PC-9 (cell line): ENCODE measurements at regions not wholly inside any gene's neighbourhood (a gene's known extent, or its start where the extent isn't known, plus 50 kb on each side); places are given as distances from the start of the nearest gene placed in this dataset.

Source experiments
- BruUV-seq: library from RNA; stranded (reverse); fragments of 400-500 nt; replicated peaks from 2 replicates; lab custom pipeline; 2021; lab: Mats Ljungman, UMichigan
- CTCF ChIA-PET: fragments of 300-600 bp; sonication (Branson Sonifier 250); formaldehyde crosslinking; loops from one replicate; lab custom pipeline; 2022; ENCODE audit warnings: antibody characterized with exemption; lab: Charles Lee
- POLR2A ChIA-PET: fragments of 300-600 bp; sonication (Branson Sonifier 250); formaldehyde crosslinking; loops from one replicate; lab custom pipeline; 2022; ENCODE audit warnings: antibody characterized with exemption; ENCODE audit not compliant: unreplicated experiment; lab: Charles Lee
- DNase-seq, 2 experiments: peaks; one replicate each; pipeline versions ENCODE4 v3.0.0 to v3.0.0-alpha.2; 2015 to 2022; ENCODE audit warnings: mixed read lengths in 1 of 2
- H2AFZ ChIP-seq: fragments of 200-600 bp; sonication (generic); 2 replicates; pipeline ENCODE4 v1.8.1; 2017; ENCODE audit warnings: antibody characterized with exemption
- H3F3A ChIP-seq: fragments of 200-600 bp; sonication (generic); 2 replicates; pipeline ENCODE4 v1.8.1; 2017; ENCODE audit warnings: antibody characterized with exemption, mild to moderate bottlenecking, low read depth; ENCODE audit not compliant: insufficient read depth
- H3K27ac ChIP-seq: fragments of 200-600 bp; sonication (generic); 2 replicates; pipeline ENCODE4 v1.6.1; 2016; ENCODE audit warnings: mixed run types
- H3K27me3 ChIP-seq: fragments of 200-600 bp; sonication (generic); 2 replicates; pipeline ENCODE4 v1.6.1; 2016; ENCODE audit warnings: low read depth, mixed run types; ENCODE audit not compliant: insufficient read depth
- H3K36me3 ChIP-seq: fragments of 200-600 bp; sonication (generic); 2 replicates; pipeline ENCODE4 v1.6.1; 2016; ENCODE audit warnings: low read depth, mixed run types
- H3K4me1 ChIP-seq: fragments of 200-600 bp; sonication (generic); replicated peaks from 2 replicates; pipeline ENCODE4 v1.6.1; 2016; ENCODE audit warnings: mixed run types; ENCODE audit not compliant: insufficient read depth
- H3K4me2 ChIP-seq: fragments of 200-600 bp; sonication (generic); 2 replicates; pipeline ENCODE4 v1.6.1; 2017; ENCODE audit warnings: mixed run types
- H3K4me3 ChIP-seq: fragments of 200-600 bp; sonication (generic); 2 replicates; pipeline ENCODE4 v1.6.1; 2016; ENCODE audit warnings: mixed run types
- H3K79me2 ChIP-seq: fragments of 200-600 bp; sonication (generic); 2 replicates; pipeline ENCODE4 v1.6.1; 2017; ENCODE audit warnings: low read depth, mixed run types
- H3K9me2 ChIP-seq: fragments of 200-600 bp; sonication (generic); 2 replicates; pipeline ENCODE4 v1.8.1; 2017; ENCODE audit warnings: mild to moderate bottlenecking; ENCODE audit not compliant: insufficient read depth
- H3K9me3 ChIP-seq: fragments of 200-600 bp; sonication (generic); 2 replicates; pipeline ENCODE4 v1.8.1; 2016; ENCODE audit warnings: low read depth; ENCODE audit not compliant: insufficient read depth
- H4K20me1 ChIP-seq: fragments of 200-600 bp; sonication (generic); 2 replicates; pipeline ENCODE4 v1.8.1; 2017; ENCODE audit not compliant: insufficient read depth
- EZH2 ChIP-seq: fragments of 200-600 bp; sonication (generic); IDR thresholded peaks from 2 replicates; pipeline ENCODE4 v1.8.0; 2017; ENCODE audit warnings: antibody characterized with exemption, low read depth
- intact Hi-C: fragments of 100-400 bp; cut with micrococcal nuclease; formaldehyde crosslinking; loops from one replicate; pipeline ENCODE4 v1.10.0; 2022; ENCODE audit not compliant: unreplicated experiment
- TF ChIP-seq, protein P1 (sequence below): fragments of 200-600 bp; sonication (generic); conservative IDR thresholded peaks from 2 replicates; pipeline ENCODE4 v1.6.1; 2017; ENCODE audit warnings: mixed run types, antibody characterized with exemption, mild to moderate bottlenecking, moderate library complexity

DNA sequence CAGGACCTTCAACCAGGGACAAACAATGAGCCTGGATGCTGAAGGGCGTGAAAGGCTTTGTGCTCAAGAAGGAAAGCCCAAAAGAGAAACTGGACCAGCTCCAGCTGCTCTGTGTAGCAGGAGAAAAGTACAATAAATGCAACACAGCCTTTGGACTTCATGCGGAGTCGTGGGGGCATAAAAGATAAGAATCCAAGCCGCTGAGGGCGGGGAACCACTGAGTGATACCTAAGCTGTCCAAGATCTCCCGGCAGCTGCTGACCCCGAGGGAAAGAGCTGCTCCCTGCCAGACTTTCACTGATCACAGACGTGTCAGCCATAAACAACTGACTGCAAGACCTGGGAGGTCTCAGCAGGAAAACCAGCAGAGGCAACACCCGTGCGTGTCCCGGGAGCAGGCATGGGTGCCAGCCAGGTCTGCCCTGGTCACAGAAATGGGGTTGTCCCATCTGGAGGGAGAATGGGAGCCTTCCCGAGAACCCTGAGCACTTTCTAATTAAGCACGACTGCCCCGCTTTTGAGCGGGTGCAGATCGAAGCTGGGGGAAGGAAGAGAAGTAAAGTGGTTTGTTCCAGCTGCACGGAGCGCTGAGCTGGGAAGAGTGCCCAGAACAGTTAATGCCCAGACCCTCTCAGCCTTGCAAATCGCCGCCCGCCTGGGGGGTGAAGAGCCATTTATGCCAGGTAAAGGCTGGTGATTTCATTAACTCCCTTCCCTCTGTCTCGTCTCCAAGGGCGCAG, 68.3 kb upstream of the TARDBP start:
- no peaks in the 10 kb centered on the region for H3K9me2 ChIP-seq
- no peaks in the 10 kb centered on the region for H3K79me2 ChIP-seq
- H3K4me2 ChIP-seq, result peak overlapping the region; percentile 36; the same call in 1 of the 2 replicates
- peaks cover 3% of the 10 kb centered on the region; the same call in 1 of the 2 replicates for H3F3A ChIP-seq
- TF ChIP-seq, protein P1, sequence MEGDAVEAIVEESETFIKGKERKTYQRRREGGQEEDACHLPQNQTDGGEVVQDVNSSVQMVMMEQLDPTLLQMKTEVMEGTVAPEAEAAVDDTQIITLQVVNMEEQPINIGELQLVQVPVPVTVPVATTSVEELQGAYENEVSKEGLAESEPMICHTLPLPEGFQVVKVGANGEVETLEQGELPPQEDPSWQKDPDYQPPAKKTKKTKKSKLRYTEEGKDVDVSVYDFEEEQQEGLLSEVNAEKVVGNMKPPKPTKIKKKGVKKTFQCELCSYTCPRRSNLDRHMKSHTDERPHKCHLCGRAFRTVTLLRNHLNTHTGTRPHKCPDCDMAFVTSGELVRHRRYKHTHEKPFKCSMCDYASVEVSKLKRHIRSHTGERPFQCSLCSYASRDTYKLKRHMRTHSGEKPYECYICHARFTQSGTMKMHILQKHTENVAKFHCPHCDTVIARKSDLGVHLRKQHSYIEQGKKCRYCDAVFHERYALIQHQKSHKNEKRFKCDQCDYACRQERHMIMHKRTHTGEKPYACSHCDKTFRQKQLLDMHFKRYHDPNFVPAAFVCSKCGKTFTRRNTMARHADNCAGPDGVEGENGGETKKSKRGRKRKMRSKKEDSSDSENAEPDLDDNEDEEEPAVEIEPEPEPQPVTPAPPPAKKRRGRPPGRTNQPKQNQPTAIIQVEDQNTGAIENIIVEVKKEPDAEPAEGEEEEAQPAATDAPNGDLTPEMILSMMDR, result no peak
- TF ChIP-seq EZH2, result no peak
- H3K36me3 ChIP-seq, result no peaks in the 10 kb centered on the region
- POLR2A ChIA-PET, result interaction anchor here (0.5 kb wide), 1 partner anchor 416 kb away, joined by 8 read pairs; no protein-coding TSS in a partner anchor
- H4K20me1 ChIP-seq, result no peaks in the 10 kb centered on the region
- no peak overlapping the region for H2AFZ ChIP-seq
- BruUV-seq, result no TSS peak
- no peak overlapping the region for H3K27ac ChIP-seq
- CTCF ChIA-PET, result no interaction called here
- no peaks in the 10 kb centered on the region for H3K4me1 ChIP-seq
- H3K27me3 ChIP-seq, result no peaks in the 10 kb centered on the region
- H3K9me3 ChIP-seq, result no peaks in the 10 kb centered on the region
- no peak for DNase-seq
- H3K4me3 ChIP-seq, result no peak overlapping the region
- intact Hi-C loops, result loop anchor here (5.0 kb wide), 1 partner anchor 432 kb away; no protein-coding TSS in a partner anchor

DNA sequence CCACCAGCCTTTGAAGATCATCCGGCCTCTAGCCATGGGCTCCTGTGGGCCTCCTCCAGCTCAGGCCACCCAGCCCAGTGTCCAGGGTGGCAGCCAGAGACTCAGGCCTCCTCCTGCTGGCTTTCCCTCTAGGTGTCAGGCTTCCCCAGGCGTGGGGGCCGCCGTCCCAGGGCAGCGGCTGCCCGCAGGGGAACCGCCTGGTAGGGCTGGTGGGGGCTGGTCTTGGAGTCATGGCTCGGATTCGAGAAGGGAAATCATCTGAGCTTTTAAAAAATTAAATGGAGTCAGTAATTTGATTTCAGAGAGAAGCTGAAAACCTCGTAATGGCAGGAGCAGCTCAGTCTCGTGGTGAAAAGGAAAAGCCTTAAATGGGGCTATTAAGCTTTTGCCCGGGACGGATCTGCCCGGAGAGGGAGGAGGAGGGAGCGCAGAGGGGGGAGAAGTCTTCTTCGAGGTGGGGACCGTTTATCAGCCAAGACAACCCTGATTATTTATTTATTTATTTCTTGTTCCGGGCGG, 66.4 kb upstream of the TARDBP start:
- Histone ChIP-seq H2AFZ (no peak overlapping the region), H4K20me1 (no peaks in the 10 kb centered on the region), H3K4me3 (no peak overlapping the region), H3K4me2 (no peak overlapping the region), H3K27ac (no peak overlapping the region), H3F3A (peaks cover 3% of the 10 kb centered on the region; the same call in 1 of the 2 replicates), H3K36me3 (no peaks in the 10 kb centered on the region), H3K4me1 (no peaks in the 10 kb centered on the region), H3K27me3 (no peaks in the 10 kb centered on the region), H3K79me2 (no peaks in the 10 kb centered on the region), H3K9me3 (no peaks in the 10 kb centered on the region), H3K9me2 (no peaks in the 10 kb centered on the region)
- ChIA-PET CTCF (no interaction called here), POLR2A (interaction anchor here (0.7 to 0.8 kb wide), 2 partner anchors 238 to 1083 kb away, joined by 7 to 10 read pairs; no protein-coding TSS in a partner anchor)
- DNase-seq, result no peak
- intact Hi-C loops, result no loop called here
- TF ChIP-seq, protein P1, result no peak
- no peak for TF ChIP-seq EZH2
- BruUV-seq, result no TSS peak

DNA sequence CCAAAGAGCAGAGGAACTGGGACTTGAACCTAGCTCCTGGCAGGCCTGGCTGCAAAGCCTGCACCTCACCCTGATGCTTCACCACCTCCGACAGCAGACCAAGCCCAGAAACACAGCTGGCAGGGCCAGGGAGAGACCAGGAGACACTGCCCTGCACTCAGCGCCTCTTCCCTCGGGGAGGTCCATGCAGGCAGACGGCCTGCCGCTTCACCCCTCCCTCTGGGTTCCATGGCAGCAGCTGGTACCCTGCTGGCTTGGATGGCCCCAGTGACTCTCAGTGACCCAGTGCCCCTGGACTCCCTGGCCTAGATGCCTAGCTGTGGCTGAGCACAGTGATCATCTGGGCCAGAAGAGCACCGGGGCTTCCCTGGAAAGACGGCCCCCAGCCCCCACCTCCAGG, 65.3 kb upstream of the TARDBP start:
- H3K27ac ChIP-seq, result no peak overlapping the region
- DNase-seq, result no peak
- H3K27me3 ChIP-seq, result no peaks in the 10 kb centered on the region
- no peaks in the 10 kb centered on the region for H4K20me1 ChIP-seq
- POLR2A ChIA-PET, result no interaction called here
- H3K9me3 ChIP-seq, result no peaks in the 10 kb centered on the region
- CTCF ChIA-PET, result no interaction called here
- H3K9me2 ChIP-seq, result no peaks in the 10 kb centered on the region
- intact Hi-C loops, result no loop called here
- no peak overlapping the region for H2AFZ ChIP-seq
- no peak overlapping the region for H3K4me3 ChIP-seq
- no peaks in the 10 kb centered on the region for H3K79me2 ChIP-seq
- no peak overlapping the region for H3K4me2 ChIP-seq
- H3K4me1 ChIP-seq, result no peaks in the 10 kb centered on the region
- TF ChIP-seq, protein P1, result no peak
- no peak for TF ChIP-seq EZH2
- BruUV-seq, result no TSS peak
- H3F3A ChIP-seq, result peaks cover 3% of the 10 kb centered on the region; the same call in 1 of the 2 replicates
- no peaks in the 10 kb centered on the region for H3K36me3 ChIP-seq
